DOHH2 (cell line): ENCODE measurements at regions not wholly inside any gene's neighbourhood (a gene's known extent, or its start where the extent isn't known, plus 50 kb on each side); places are given as distances from the start of the nearest gene placed in this dataset.

Experiments
- H3F3A ChIP-seq: fragments of 200-600 bp; sonication (generic), shearing (Covaris generic); 2 replicates; pipeline ENCODE4 v1.6.0; 2016; ENCODE audit warnings: antibody characterized with exemption, mild to moderate bottlenecking; ENCODE audit not compliant: control insufficient read depth, insufficient read depth
- H3K27ac ChIP-seq: fragments of 200-600 bp; sonication (generic); 2 replicates; pipeline ENCODE4 v1.5.1; 2014; ENCODE audit warnings: low read depth, mild to moderate bottlenecking, low read length, moderate library complexity
- H3K27me3 ChIP-seq: fragments of 200-600 bp; sonication (generic); 2 replicates; pipeline ENCODE4 v1.6.1; 2014; ENCODE audit warnings: mild to moderate bottlenecking, low read length, mixed read lengths; ENCODE audit not compliant: control insufficient read depth
- H3K36me3 ChIP-seq: fragments of 200-600 bp; sonication (generic); 2 replicates; pipeline ENCODE4 v1.6.1; 2014; ENCODE audit warnings: mild to moderate bottlenecking, low read length, moderate library complexity, mixed read lengths; ENCODE audit not compliant: control insufficient read depth
- H3K4me1 ChIP-seq: fragments of 200-600 bp; sonication (generic); 2 replicates; pipeline ENCODE4 v1.6.1; 2014; ENCODE audit warnings: mild to moderate bottlenecking, low read length, mixed read lengths; ENCODE audit not compliant: control insufficient read depth
- H3K4me2 ChIP-seq: fragments of 200-600 bp; sonication (generic); 2 replicates; pipeline ENCODE4 v1.6.0; 2014; ENCODE audit warnings: mild to moderate bottlenecking, low read length, moderate library complexity
- H3K4me3 ChIP-seq: fragments of 200-600 bp; sonication (generic); 2 replicates; pipeline ENCODE4 v1.5.1; 2014; ENCODE audit warnings: mild to moderate bottlenecking, low read length, mixed read lengths
- H3K79me2 ChIP-seq: fragments of 200-600 bp; sonication (generic); 2 replicates; pipeline ENCODE4 v1.6.1; 2014; ENCODE audit warnings: mild to moderate bottlenecking, low read length, mixed read lengths; ENCODE audit not compliant: control insufficient read depth
- H3K9me2 ChIP-seq: fragments of 200-600 bp; sonication (generic); replicated peaks from 2 replicates; pipeline ENCODE4 v1.6.1; 2014; ENCODE audit warnings: mild to moderate bottlenecking, low read length, mixed read lengths; ENCODE audit not compliant: control insufficient read depth
- H3K9me3 ChIP-seq: fragments of 200-600 bp; sonication (generic); 2 replicates; pipeline ENCODE4 v1.6.1; 2014; ENCODE audit warnings: antibody characterized with exemption, low read length, mixed read lengths; ENCODE audit not compliant: control insufficient read depth, insufficient read depth
- H4K20me1 ChIP-seq: fragments of 200-600 bp; sonication (generic); 2 replicates; pipeline ENCODE4 v1.6.0; 2014; ENCODE audit warnings: low read depth, mild to moderate bottlenecking, antibody characterized with exemption, low read length, moderate library complexity; ENCODE audit not compliant: control insufficient read depth, insufficient read depth
- CTCF ChIP-seq: fragments of 200-600 bp; sonication (generic); IDR thresholded peaks from one replicate; pipeline ENCODE4 v1.5.1; 2014; ENCODE audit warnings: antibody characterized with exemption, mild to moderate bottlenecking, low read depth, low read length; ENCODE audit not compliant: poor library complexity, severe bottlenecking
- EZH2phosphoT487 ChIP-seq: fragments of 200-600 bp; sonication (generic); IDR thresholded peaks from 2 replicates; pipeline ENCODE4 v1.6.1; 2017; ENCODE audit warnings: borderline replicate concordance, mild to moderate bottlenecking, antibody characterized with exemption, low read length, moderate library complexity, mixed read lengths

- Histone ChIP-seq H3K36me3 (no peaks in the 10 kb centered on the region), H3K79me2 (no peaks in the 10 kb centered on the region), H3K4me2 (no peak overlapping the region), H3K9me2 (no peaks in the 10 kb centered on the region), H3K4me1 (no peaks in the 10 kb centered on the region), H3F3A (no peaks in the 10 kb centered on the region), H3K9me3 (no peaks in the 10 kb centered on the region), H3K27ac (no peak overlapping the region), H3K4me3 (no peak overlapping the region), H4K20me1 (no peaks in the 10 kb centered on the region), H3K27me3 (no peaks in the 10 kb centered on the region)
- TF ChIP-seq CTCF (no peak), EZH2phosphoT487 (no peak)
Measured at GRCh38 chr2:103284750-103285149, 522.9 kb downstream of the TMEM182 start.

GRCh38 chr2:103285354-103285753, 523.5 kb downstream of the TMEM182 start:
- TF ChIP-seq EZH2phosphoT487 (no peak), CTCF (no peak)
- H3K27me3 ChIP-seq = no peaks in the 10 kb centered on the region
- H3F3A ChIP-seq = no peaks in the 10 kb centered on the region
- H3K27ac ChIP-seq = no peak overlapping the region
- no peak overlapping the region for H3K4me3 ChIP-seq
- H3K4me1 ChIP-seq = no peaks in the 10 kb centered on the region
- no peak overlapping the region for H3K4me2 ChIP-seq
- no peaks in the 10 kb centered on the region for H3K9me3 ChIP-seq
- no peaks in the 10 kb centered on the region for H4K20me1 ChIP-seq
- H3K9me2 ChIP-seq = no peaks in the 10 kb centered on the region
- H3K36me3 ChIP-seq = no peaks in the 10 kb centered on the region
- no peaks in the 10 kb centered on the region for H3K79me2 ChIP-seq

GRCh38 chr2:103287746-103288145, 525.9 kb downstream of the TMEM182 start:
- H3K9me3 ChIP-seq = no peaks in the 10 kb centered on the region
- H3K27ac ChIP-seq = no peak overlapping the region
- TF ChIP-seq CTCF (no peak), EZH2phosphoT487 (no peak)
- H3K79me2 ChIP-seq = no peaks in the 10 kb centered on the region
- no peaks in the 10 kb centered on the region for H3F3A ChIP-seq
- no peaks in the 10 kb centered on the region for H3K27me3 ChIP-seq
- no peaks in the 10 kb centered on the region for H4K20me1 ChIP-seq
- H3K4me2 ChIP-seq = no peak overlapping the region
- H3K9me2 ChIP-seq = no peaks in the 10 kb centered on the region
- no peak overlapping the region for H3K4me3 ChIP-seq
- no peaks in the 10 kb centered on the region for H3K36me3 ChIP-seq
- H3K4me1 ChIP-seq = no peaks in the 10 kb centered on the region

- Histone ChIP-seq H3K79me2 (no peaks in the 10 kb centered on the region), H3F3A (no peaks in the 10 kb centered on the region), H3K4me3 (no peak overlapping the region), H3K36me3 (no peaks in the 10 kb centered on the region), H4K20me1 (no peaks in the 10 kb centered on the region), H3K4me1 (no peaks in the 10 kb centered on the region), H3K27ac (no peak overlapping the region), H3K4me2 (no peak overlapping the region), H3K9me2 (no peaks in the 10 kb centered on the region), H3K9me3 (no peaks in the 10 kb centered on the region), H3K27me3 (no peaks in the 10 kb centered on the region)
- no peak for TF ChIP-seq EZH2phosphoT487
- no peak for TF ChIP-seq CTCF
Measured at GRCh38 chr2:103288696-103289095, 526.9 kb downstream of the TMEM182 start.
